Lung (tissue), 11 donors: ENCODE measurements at regions not wholly inside any gene's neighbourhood (a gene's known extent, or its start where the extent isn't known, plus 50 kb on each side); places are given as distances from the start of the nearest gene placed in this dataset.

Experiments
- ATAC-seq: fragments of 200-7000 bp; cut with Tn5 transposase; one replicate; pipeline ENCODE4 v1.9.1; 2020; ENCODE audit warnings: moderate number of reproducible peaks; ENCODE audit not compliant: insufficient read depth, low FRiP score
- DNase-seq, 3 donors: peaks; one replicate each; pipeline ENCODE4 v3.0.0-alpha.2; 2013 to 2017
- H3K27ac ChIP-seq, 2 donors: one replicate each; pipeline ENCODE4 v1.5.1; 2013; ENCODE audit warnings: mild to moderate bottlenecking in 2 of 2, moderate library complexity in 2 of 2, control low read depth in 1 of 2, inconsistent platforms in 1 of 2, low read depth in 1 of 2, low read length in 1 of 2
- H3K27me3 ChIP-seq, 3 donors: one replicate each; pipeline ENCODE4 v1.5.1; 2013; ENCODE audit warnings: low read length in 2 of 3; ENCODE audit not compliant: control insufficient read depth in 3 of 3, insufficient read depth in 3 of 3
- H3K36me3 ChIP-seq, 4 donors: one replicate each; pipeline ENCODE4 v1.5.1; 2013; ENCODE audit warnings: low read length in 4 of 4, mild to moderate bottlenecking in 1 of 4, moderate library complexity in 1 of 4; ENCODE audit not compliant: control insufficient read depth in 4 of 4, insufficient read depth in 4 of 4
- H3K4me1 ChIP-seq, 5 donors: one replicate each; pipeline ENCODE4 v1.5.1; 2013; ENCODE audit warnings: low read length in 5 of 5, mild to moderate bottlenecking in 2 of 5, moderate library complexity in 1 of 5; ENCODE audit not compliant: control insufficient read depth in 5 of 5, insufficient read depth in 5 of 5
- H3K4me3 ChIP-seq: one replicate; pipeline ENCODE4 v1.5.1; 2013; ENCODE audit warnings: mild to moderate bottlenecking, control low read depth, moderate library complexity
- H3K9ac ChIP-seq, 2 donors: one replicate each; pipeline ENCODE4 v1.5.1; 2013; ENCODE audit warnings: low read length in 2 of 2, control low read depth in 1 of 2; ENCODE audit not compliant: insufficient read depth in 1 of 2
- H3K9me3 ChIP-seq, 4 donors: one replicate each; pipeline ENCODE4 v1.5.1; 2013; ENCODE audit warnings: low read length in 3 of 4, mild to moderate bottlenecking in 1 of 4, moderate library complexity in 1 of 4; ENCODE audit not compliant: control insufficient read depth in 4 of 4, insufficient read depth in 3 of 4
- WGBS, 2 donors: extraction: QIAGEN DNeasy Blood & Tissue Kit; methylation state at CpG; one replicate each; pipeline ENCODE4 v1.1.7; 2013; 5-methylcytosine and 5-hydroxymethylcytosine counted together
- TF ChIP-seq, protein P1 (sequence below): IDR thresholded peaks from 2 replicates; pipeline ENCODE4 v1.5.1; 2012; ENCODE audit warnings: mild to moderate bottlenecking; ENCODE audit errors: control extremely low read depth, extremely low read depth
- donor health status: control.
- donor health status: control.
- donor health status: Bipolar disorder and iron deficiency.
- donor health status: healthy.
- donor health status: DM: yes; HTN: yes; CAD: no.

- Histone ChIP-seq H3K9me3 (peaks cover 0 to 4% (median 0%) of the 10 kb centered on the region in 4 donors), H3K4me3 (no peak overlapping the region), H3K4me1 (peaks cover 0 to 4% (median 0%) of the 10 kb centered on the region in 5 donors), H3K27ac (no peak overlapping the region), H3K36me3 (no peaks in the 10 kb centered on the region), H3K27me3 (no peaks in the 10 kb centered on the region), H3K9ac (no peak overlapping the region)
- no peak for ATAC-seq
- TF ChIP-seq, protein P1, sequence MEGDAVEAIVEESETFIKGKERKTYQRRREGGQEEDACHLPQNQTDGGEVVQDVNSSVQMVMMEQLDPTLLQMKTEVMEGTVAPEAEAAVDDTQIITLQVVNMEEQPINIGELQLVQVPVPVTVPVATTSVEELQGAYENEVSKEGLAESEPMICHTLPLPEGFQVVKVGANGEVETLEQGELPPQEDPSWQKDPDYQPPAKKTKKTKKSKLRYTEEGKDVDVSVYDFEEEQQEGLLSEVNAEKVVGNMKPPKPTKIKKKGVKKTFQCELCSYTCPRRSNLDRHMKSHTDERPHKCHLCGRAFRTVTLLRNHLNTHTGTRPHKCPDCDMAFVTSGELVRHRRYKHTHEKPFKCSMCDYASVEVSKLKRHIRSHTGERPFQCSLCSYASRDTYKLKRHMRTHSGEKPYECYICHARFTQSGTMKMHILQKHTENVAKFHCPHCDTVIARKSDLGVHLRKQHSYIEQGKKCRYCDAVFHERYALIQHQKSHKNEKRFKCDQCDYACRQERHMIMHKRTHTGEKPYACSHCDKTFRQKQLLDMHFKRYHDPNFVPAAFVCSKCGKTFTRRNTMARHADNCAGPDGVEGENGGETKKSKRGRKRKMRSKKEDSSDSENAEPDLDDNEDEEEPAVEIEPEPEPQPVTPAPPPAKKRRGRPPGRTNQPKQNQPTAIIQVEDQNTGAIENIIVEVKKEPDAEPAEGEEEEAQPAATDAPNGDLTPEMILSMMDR: no peak
- WGBS, 2 donors: 47 to 71% methylated on average over 2 of the region's 2 CpGs
- DNase-seq: peak in 2 of 3 donors; percentile 26 to 40
Observed at GRCh38 chr5:15215056-15215455, 284.9 kb upstream of the FBXL7 start.

DNA sequence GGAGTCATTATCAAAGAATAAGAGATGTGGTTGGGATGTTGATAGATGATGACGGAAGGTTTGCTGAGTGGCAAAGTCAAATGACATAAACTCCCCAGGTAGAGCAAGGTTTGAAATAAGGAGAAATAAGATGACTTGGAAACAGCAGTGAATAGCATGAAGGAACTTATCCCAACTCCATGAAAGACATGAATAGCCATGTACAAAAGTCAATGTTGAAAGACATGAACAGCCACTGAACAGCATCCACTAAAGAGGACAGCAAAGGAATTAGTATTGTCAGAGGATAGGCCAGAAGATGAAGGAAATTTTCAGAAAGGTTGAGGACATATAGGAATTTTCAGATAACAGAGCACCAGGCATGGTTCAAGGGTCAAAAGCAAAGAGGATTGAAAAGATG is 286.0 kb upstream of the FBXL7 start:
- H3K9ac ChIP-seq: no peak overlapping the region
- no peaks in the 10 kb centered on the region for H3K36me3 ChIP-seq
- H3K4me3 ChIP-seq: no peak overlapping the region
- peaks cover 0 to 4% (median 0%) of the 10 kb centered on the region in 5 donors for H3K4me1 ChIP-seq
- TF ChIP-seq, protein P1: no peak
- H3K27ac ChIP-seq: no peak overlapping the region
- H3K9me3 ChIP-seq: peaks cover 0 to 4% (median 0%) of the 10 kb centered on the region in 4 donors
- WGBS, 2 donors: 97 to 100% methylated on average over 1 of the region's 1 CpG
- no peak for ATAC-seq
- DNase-seq: no peak
- H3K27me3 ChIP-seq: no peaks in the 10 kb centered on the region

DNA sequence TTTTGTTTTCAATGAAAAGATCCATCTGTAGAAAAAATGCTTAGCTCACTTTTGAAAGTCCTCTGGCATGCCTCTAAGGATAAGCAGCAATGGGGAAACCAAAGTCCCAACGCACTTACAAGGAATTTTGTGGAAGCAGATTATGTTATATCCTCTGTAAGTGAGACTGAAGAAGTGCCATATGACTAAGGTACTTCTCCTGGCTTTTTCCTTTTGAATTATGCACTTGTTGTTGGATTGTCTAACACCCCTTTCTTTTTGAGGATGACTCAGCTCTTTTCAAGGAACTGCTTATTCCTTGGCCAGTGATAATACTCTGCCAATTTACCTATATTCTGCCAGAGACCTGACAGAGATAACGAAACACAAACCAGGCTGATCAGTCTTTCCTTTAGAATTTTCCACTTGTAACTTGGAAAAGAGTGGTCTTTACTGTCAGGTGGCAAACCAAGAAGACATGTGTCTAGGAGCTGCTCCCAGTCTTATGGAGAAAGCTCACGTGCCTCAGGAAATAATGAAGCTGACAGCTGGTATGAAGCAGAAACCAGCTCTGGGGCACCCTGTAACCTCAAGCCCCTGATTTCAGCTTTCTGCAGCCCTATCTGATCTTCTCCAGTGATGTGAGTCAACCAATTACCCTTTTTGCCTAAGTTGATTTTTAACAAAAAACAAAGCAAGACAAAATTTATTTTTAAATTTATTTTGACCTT is 290.8 kb upstream of the FBXL7 start:
- H3K36me3 ChIP-seq: no peaks in the 10 kb centered on the region
- H3K4me3 ChIP-seq: no peak overlapping the region
- DNase-seq (peak in 1 of 3 donors; percentile 3), ATAC-seq (no peak)
- no peaks in the 10 kb centered on the region for H3K27me3 ChIP-seq
- TF ChIP-seq, protein P1: no peak
- H3K4me1 ChIP-seq: no peaks in the 10 kb centered on the region
- H3K9me3 ChIP-seq: peaks cover 0 to 4% (median 0%) of the 10 kb centered on the region in 4 donors
- H3K27ac ChIP-seq: no peak overlapping the region
- no peak overlapping the region for H3K9ac ChIP-seq
- WGBS, 2 donors: 74 to 76% methylated on average over 3 of the region's 3 CpGs

GRCh38 chr5:15206133-15206532 is 293.8 kb upstream of the FBXL7 start:
- TF ChIP-seq, protein P1: no peak
- 90 to 96% methylated on average over 1 of the region's 1 CpG for WGBS, 2 donors
- DNase-seq: peak in 1 of 3 donors; percentile 27

More at GRCh38 chr5:15206133-15206532, 293.8 kb upstream of the FBXL7 start:
- Histone ChIP-seq H3K4me3 (no peak overlapping the region), H3K4me1 (no peaks in the 10 kb centered on the region), H3K9ac (no peak overlapping the region), H3K36me3 (no peaks in the 10 kb centered on the region), H3K27ac (no peak overlapping the region), H3K9me3 (no peaks in the 10 kb centered on the region), H3K27me3 (no peaks in the 10 kb centered on the region)
- no peak for ATAC-seq
